ENCODE measurements at regions not wholly inside any gene's neighbourhood (a gene's known extent, or its start where the extent isn't known, plus 50 kb on each side); places are given as distances from the start of the nearest gene placed in this dataset.

DNA sequence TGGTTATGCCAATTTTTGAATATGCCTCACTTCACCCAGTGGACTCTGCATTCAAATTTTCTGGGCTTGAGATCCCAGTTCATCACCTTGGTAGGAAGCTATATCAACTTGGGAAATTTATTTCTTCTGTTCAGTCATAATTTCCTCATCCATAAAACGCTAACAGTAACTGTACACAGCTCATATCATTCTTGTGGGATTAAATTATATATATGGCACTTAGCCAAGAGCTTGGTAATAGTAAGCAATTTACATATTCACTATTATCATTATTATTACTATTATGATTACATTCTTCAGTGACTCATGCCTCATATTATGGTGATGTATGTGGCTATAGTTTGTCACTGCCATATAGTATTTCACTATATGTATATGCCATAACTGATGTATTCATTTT is 177.6 kb downstream of the CPE start:
- TF ChIP-seq EZH2phosphoT487 (IDR thresholded peaks at IDR 0.05; ENCODE audit: borderline replicate concordance) (no peak), CTCF (conservative IDR thresholded peaks at IDR 0.05; ENCODE audit: low read length) (no peak)
- Histone ChIP-seq H3K27me3 (ENCODE audit: insufficient read depth, low read length, poor library complexity, severe bottlenecking) (no peaks in the 10 kb centered on the region), H4K20me1 (ENCODE audit: insufficient read depth, low read length, poor library complexity, severe bottlenecking) (no peaks in the 10 kb centered on the region), H3K9ac (ENCODE audit: low read depth, low read length, poor library complexity, severe bottlenecking) (no peak overlapping the region), H3K4me3 (ENCODE audit: low read length, poor library complexity, severe bottlenecking) (no peak overlapping the region), H3K79me2 (ENCODE audit: insufficient read depth, low read length) (no peaks in the 10 kb centered on the region), H2AFZ (ENCODE audit: low read length) (no peak overlapping the region), H3F3A (ENCODE audit: low read depth) (no peaks in the 10 kb centered on the region), H3K9me3 (ENCODE audit: insufficient read depth, low read depth, low read length) (no peaks in the 10 kb centered on the region), H3K9me2 (replicated peaks; ENCODE audit: low read depth, low read length) (no peaks in the 10 kb centered on the region), H3K4me2 (ENCODE audit: low read depth, low read length, poor library complexity, severe bottlenecking) (no peak overlapping the region), H3K36me3 (ENCODE audit: insufficient read depth, low read length) (no peaks in the 10 kb centered on the region), H3K4me1 (ENCODE audit: insufficient read depth, low read length, poor library complexity, severe bottlenecking) (no peaks in the 10 kb centered on the region)

- H3K9me2 ChIP-seq (replicated peaks; ENCODE audit: low read depth, low read length), result no peaks in the 10 kb centered on the region
- H2AFZ ChIP-seq (ENCODE audit: low read length), result no peak overlapping the region
- H3K9ac ChIP-seq (ENCODE audit: low read depth, low read length, poor library complexity, severe bottlenecking), result no peak overlapping the region
- no peak for TF ChIP-seq CTCF (conservative IDR thresholded peaks at IDR 0.05; ENCODE audit: low read length)
- TF ChIP-seq EZH2phosphoT487 (IDR thresholded peaks at IDR 0.05; ENCODE audit: borderline replicate concordance), result no peak
- peaks cover 6% of the 10 kb centered on the region for H3K27me3 ChIP-seq (ENCODE audit: insufficient read depth, low read length, poor library complexity, severe bottlenecking)
- no peaks in the 10 kb centered on the region for H3K9me3 ChIP-seq (ENCODE audit: insufficient read depth, low read depth, low read length)
- no peaks in the 10 kb centered on the region for H4K20me1 ChIP-seq (ENCODE audit: insufficient read depth, low read length, poor library complexity, severe bottlenecking)
- no peaks in the 10 kb centered on the region for H3F3A ChIP-seq (ENCODE audit: low read depth)
- H3K79me2 ChIP-seq (ENCODE audit: insufficient read depth, low read length), result no peaks in the 10 kb centered on the region
- no peak overlapping the region for H3K4me3 ChIP-seq (ENCODE audit: low read length, poor library complexity, severe bottlenecking)
- H3K36me3 ChIP-seq (ENCODE audit: insufficient read depth, low read length), result no peaks in the 10 kb centered on the region
- H3K4me2 ChIP-seq (ENCODE audit: low read depth, low read length, poor library complexity, severe bottlenecking), result no peak overlapping the region
- no peaks in the 10 kb centered on the region for H3K4me1 ChIP-seq (ENCODE audit: insufficient read depth, low read length, poor library complexity, severe bottlenecking)
Measured at GRCh38 chr4:165560941-165561340, 182.1 kb downstream of the CPE start.

GRCh38 chr4:165563851-165564250 is 185.0 kb downstream of the CPE start:
- Histone ChIP-seq H3K4me1 (ENCODE audit: insufficient read depth, low read length, poor library complexity, severe bottlenecking) (no peaks in the 10 kb centered on the region), H3K4me2 (ENCODE audit: low read depth, low read length, poor library complexity, severe bottlenecking) (no peak overlapping the region), H3F3A (ENCODE audit: low read depth) (no peaks in the 10 kb centered on the region), H3K9ac (ENCODE audit: low read depth, low read length, poor library complexity, severe bottlenecking) (no peak overlapping the region), H3K36me3 (ENCODE audit: insufficient read depth, low read length) (no peaks in the 10 kb centered on the region), H3K4me3 (ENCODE audit: low read length, poor library complexity, severe bottlenecking) (no peak overlapping the region), H3K79me2 (ENCODE audit: insufficient read depth, low read length) (no peaks in the 10 kb centered on the region), H4K20me1 (ENCODE audit: insufficient read depth, low read length, poor library complexity, severe bottlenecking) (no peaks in the 10 kb centered on the region), H3K9me3 (ENCODE audit: insufficient read depth, low read depth, low read length) (no peaks in the 10 kb centered on the region), H3K9me2 (replicated peaks; ENCODE audit: low read depth, low read length) (no peaks in the 10 kb centered on the region), H2AFZ (ENCODE audit: low read length) (no peak overlapping the region), H3K27me3 (ENCODE audit: insufficient read depth, low read length, poor library complexity, severe bottlenecking) (peaks cover 32% of the 10 kb centered on the region)
- TF ChIP-seq CTCF (conservative IDR thresholded peaks at IDR 0.05; ENCODE audit: low read length) (no peak), EZH2phosphoT487 (IDR thresholded peaks at IDR 0.05; ENCODE audit: borderline replicate concordance) (no peak)
